HG03565 (cell line): ENCODE measurements at regions not wholly inside any gene's neighbourhood (a gene's known extent, or its start where the extent isn't known, plus 50 kb on each side); places are given as distances from the start of the nearest gene placed in this dataset.

Experiments used
- ATAC-seq: cut with Tn5 transposase; IDR thresholded peaks from one replicate; pipeline ENCODE4 v1.9.1; 2021; ENCODE audit warnings: mild to moderate bottlenecking, moderate library complexity; ENCODE audit not compliant: unreplicated experiment

DNA sequence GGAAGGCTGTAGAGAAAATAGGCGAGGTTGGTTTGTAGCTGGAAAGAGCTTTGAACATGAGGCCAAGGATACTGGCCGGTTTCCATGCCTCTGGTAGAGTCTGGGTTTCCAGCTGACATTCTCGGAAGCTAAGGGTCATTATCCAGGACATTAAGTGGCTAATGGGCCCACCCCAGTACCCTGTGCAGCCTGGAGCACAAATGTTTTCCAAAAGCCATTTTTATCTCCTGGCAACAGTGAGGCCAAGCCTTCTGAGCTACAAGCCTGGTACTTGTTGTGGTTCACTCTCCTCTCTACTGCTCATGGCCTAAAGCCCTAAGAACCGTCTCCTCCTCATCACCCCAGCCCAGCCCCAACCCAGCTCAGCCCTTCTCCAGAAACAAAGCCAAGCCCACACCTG lies 122.9 kb downstream of the DMRTA2 start:
- ATAC-seq = no peak

DNA sequence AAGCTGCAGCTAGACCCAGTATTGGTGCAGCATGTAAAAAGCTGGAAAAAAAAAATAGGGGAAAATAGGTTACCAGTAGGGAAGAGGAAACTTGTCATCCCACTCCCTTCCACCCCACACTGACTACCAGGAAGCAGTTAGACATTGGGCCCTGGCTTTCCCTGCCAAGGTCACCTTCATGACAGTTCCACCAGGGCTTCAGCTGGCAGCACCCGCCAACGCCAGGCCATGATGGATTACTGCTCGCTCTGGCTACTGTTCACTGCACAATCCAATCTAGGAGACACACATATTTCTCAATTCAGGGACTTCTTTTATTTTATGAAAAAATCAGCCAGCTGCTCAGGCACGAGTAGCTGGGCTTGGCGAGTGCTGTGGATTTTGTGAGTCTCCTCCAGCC lies 127.7 kb downstream of the DMRTA2 start:
- ATAC-seq = no peak

DNA sequence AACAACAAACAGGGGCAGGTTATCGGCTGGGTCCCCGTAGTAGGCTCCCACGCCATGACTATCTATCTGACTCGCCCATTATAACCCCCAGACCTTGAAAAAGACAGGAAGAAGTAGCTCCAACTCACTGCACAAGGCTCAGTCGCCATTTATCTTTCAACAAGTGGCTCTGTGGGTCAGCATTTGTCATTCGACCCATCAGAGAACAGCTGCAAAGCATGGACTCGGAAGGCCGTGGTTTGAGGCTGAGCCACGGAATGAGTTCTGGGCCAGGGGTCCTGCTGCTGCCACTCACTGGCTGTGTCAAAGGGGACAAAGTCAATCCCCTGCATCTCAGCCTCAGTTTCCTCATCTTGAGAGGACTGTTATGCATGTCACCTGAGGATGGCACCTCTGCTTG lies 131.0 kb downstream of the DMRTA2 start:
- ATAC-seq = no peak

DNA sequence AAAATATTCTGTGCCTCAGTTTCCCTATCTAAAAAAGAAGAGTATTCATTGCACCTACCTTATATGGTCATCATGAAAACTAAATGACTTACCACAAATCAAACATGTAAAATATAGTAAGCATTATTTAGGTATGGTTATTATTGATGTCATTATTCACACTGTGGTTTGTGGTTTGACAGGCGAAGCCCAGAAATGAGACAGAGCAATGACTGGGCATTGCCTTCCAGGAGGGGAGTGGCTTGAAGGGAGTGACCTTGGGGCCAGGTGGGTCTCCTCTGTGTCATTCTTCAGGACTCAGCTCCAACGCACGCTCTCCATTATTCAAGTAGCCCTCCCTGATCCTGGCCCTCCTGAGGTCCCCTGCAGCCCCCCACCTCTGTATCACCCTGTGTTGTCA lies 133.7 kb downstream of the DMRTA2 start:
- no peak for ATAC-seq

DNA sequence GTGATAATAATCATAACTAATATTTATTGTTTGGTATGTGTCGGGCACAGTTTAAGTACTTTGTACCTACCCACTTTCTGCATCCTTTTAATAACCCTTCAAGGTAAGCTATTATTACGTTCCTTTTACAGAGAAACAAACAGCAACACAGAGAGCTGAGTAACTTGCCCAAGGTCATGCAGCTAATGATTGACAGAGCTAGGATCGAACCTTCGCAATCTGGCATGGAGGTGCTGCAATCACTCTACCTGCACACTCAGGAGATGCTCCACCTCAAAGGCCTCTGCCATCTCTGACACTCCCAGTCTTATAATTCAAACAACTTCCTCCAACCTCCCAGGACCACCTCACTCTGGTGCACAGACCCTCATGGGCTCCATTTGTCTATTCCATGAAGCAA lies 137.2 kb downstream of the DMRTA2 start:
- ATAC-seq = no peak

DNA sequence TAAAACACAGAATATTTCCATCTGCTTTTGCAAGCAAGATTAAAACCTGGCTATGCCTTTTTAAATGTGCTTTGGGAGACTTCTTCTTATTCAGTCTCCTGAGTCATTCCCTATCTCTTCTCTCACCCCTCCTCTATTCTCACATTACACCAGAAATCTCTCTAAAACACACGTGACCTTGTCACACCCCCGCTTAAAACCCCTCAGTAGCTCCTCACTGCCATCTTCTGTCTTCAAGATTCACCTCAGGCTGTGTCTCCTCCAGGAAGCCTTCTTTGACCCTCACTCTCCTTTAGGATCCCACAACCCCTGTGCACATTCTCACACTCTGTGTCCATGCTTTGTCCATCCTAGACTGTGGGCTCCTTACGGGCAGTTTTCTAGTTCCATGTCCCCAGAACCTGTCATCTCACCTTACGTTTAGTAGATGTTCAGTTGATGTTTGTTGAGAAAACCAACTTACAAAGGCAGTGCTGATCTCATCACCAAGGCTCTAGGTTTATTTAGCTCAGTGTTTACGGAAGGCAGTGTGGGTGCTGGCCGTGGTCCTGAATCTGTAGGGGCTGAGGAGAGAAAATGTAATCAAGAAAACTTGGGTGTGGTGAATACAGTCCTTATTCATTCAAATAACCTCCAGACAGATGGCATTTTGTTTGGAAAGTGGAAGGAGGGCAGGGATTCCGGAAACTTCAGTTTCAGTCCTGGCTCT lies 143.5 kb downstream of the DMRTA2 start:
- ATAC-seq = no peak

DNA sequence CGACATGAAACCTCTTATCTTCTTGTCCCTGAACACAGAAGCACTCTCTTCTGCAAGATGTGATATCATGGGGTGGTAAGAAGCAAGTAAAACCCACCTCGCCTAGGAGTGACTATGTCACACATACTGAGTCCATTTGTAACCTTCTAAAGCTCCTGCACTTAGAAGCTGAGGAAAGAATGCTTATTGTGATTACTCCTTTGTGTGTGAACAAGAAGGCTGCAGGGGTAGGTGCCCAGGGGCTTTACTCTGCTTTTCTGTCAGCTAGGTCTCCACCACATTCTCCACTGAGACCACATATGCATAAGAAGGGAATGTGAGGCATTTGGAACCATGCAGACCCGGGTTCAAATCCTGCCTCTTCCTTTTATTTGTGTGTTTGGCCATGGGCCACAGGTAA lies 144.3 kb downstream of the DMRTA2 start:
- no peak for ATAC-seq

DNA sequence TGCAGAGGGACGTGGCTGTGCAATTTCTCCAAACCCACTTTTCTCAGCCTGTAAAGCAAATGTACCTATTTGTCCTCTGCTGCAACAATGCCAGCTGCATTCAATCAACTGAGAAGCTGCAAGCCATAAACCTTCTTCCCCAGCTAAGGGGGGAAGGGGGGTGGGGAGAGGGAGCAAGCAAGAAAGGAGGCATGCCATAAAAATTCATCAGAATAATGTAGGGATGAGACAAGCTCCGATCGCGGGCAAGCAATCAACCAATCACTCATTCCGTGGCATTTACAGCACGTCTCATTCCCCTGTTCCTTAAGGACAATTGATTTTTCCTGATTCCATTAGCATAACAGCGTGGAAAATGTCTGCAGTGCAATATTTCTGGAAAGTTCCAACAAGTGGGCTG lies 144.8 kb downstream of the DMRTA2 start:
- ATAC-seq = no peak

DNA sequence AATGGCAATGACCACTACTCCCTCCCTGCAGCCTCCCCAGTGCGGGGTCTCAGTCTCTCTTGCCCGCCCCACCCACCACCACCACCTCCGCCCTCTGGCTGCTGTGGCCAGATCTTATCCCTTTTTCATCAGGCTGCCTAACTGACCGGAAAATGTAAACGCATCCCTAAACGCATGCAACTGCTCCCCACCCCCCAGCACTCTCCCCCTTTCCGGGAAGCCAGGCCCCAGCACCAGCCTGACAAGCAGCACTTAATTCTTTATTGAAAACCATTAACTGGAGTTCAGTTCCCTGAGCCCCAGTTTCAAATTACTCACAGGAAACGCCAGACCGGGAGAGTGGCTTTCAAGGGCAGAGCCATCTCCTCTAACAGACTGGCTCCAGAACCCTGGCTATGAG lies 147.7 kb downstream of the DMRTA2 start:
- no peak for ATAC-seq

DNA sequence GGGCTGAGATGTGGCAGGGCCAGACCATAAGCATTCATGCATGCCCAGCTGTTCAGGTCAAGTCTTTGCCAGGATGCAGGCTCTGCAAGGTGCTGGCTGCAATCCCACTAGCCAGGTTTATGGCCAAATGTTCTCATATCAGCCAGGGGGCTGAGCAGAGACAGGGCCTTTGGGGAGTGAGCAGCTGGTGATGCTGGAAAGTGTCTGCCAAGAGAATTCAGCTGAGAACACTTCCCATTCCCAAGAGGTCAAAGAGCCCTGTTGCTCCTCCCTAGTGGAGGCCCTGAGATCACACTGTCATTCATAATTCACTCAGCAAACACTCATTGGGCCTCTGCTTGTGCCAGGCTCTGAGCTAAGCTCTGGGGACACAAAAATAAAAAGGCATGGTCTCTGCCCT lies 150.3 kb downstream of the DMRTA2 start:
- no peak for ATAC-seq

DNA sequence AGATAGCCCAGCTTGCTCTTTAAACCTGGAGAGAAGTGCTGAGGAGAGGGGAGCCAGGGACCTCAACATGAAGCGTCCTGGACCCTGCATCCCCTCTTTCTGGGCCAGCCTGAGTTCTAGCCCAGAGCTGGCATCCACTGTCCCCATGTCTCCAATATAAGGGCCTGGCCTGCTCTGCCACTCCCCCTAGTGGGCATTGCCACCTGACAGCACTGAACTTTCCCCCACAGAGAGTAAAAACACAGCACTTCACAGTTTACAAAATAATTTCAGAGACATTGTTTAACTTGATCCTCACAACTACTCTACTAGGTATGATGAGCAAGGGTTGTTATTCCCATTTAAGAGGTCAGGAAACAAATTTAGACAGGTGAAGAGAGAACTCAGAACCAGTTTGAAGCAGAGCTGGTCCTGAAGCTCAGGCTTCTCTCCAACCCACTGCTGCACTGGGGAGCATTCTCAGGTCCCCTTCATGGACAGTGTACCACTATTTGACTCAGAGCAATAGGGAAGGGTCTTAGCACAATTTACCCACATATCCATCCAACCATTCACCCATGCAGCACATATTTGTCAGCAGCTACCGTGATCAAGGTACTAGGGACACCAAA lies 151.2 kb downstream of the DMRTA2 start:
- ATAC-seq = no peak

DNA sequence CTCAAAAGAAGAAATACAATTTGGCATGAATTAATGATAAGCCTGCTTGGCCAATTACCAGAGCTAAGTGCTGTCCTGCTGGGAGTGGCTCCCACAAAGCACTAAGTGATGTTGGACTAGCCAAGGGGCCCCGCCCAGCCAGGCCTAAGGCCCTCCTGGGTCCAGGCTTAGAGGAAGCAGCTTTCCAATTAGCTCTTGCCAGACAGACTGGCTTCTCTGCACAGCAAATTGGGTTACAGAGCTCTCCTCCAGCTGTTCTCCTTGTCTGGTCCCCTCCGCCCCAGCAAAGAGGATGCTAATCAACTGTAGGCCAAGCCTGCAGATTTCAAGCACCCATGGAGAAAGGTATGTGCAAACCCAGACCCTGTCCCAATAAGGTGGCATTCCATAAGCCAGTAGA lies 151.9 kb downstream of the DMRTA2 start:
- no peak for ATAC-seq

DNA sequence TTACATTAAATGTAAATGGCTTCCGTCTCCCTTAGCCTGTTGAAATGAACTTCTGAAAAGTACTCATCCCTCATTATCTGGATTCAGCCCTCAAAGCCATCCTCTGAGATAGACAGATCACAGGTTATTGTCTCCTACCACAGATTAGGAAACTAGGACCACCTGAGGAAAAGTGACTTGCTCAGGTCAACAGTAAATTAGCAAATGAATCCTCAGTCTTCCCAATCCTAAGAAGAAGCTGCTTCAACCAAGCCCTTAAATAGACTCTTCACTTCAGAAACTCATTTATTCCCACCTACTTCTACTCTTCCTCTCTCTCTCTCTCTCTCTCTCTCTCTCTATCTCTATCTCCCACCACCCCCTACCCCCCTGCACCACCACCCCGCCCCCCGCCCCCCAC lies 152.3 kb downstream of the DMRTA2 start:
- no peak for ATAC-seq

DNA sequence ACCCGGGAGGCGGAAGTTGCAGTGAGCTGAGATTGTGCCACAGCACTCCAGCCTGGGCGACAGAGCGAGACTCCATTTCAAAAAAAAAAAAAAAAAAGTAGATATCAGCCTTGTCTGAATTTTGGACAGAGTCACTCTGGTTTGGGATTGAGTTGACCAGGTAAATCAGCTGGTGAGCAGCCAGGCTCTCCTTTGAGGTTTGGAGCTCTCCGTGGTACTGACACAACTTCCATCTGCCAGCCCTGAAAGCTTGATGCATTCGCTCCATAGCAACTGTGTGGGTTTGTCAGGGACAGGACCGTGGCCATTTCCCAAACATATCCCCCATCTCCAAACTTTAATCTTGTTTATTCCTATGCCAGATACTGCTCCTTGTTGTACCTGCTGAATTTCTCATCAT lies 155.2 kb downstream of the DMRTA2 start:
- ATAC-seq = no peak

DNA sequence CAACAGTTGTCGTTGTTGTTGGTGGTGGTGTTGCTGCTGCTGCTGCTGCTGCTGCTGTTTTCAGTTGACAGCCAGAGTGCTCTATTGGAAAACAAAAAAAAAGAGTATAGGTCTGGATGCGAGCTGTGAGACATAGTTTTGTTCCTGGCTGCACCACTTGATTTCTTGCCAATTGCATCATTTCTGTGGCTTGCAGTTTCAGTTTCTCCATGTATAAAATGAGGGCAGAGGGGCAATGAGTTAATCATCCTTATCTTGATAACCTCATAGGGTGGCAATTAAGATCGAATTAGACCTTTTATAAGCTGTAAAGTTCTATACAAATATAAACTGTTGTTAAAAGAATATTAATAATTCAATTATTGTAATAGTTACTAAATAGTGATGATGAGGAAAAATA lies 156.7 kb downstream of the DMRTA2 start:
- no peak for ATAC-seq

DNA sequence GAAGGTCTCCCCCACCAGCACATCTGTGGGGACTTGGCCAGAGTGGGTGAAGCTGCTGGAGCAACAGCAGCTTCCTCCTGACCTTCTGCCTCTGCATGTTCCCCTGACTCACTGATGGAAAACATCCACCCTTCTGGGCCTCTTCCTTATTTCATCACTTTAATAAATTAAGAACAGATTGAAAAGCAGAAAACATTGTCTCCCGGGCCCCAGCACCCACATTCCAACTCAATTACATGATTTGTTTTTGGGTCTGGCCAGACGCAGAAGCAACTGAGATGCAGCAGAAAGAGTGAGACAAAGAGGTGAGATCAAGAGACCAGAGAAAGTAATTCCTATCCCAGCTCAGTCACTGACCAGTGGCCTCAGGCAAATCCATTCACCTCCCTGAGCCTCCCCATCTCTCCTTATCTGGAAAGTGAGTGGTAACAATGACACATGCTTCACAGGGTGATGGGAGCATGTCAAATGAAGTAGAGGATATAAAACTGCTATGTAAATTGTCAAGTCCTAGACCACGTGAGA lies 157.1 kb downstream of the ELAVL4 start:
- ATAC-seq = no peak

DNA sequence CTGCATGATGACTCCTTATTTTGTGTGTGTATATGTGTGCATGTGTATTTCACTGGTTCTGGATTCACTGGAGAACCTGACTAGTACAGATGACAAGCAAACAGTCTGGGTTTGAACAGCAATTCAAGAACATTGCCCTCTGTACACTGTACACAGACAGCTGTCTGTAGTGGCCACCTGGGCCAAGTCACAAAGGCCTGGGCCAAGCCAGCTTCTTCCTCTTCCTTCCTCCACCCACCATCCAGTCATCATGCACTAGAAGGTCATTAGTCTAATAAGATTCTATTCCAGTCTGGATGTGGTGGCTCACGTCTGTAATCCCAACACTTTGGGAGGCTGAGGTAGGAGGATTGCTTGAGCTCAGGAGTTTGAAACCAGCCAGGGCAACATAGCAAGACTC lies 155.9 kb downstream of the ELAVL4 start:
- ATAC-seq = no peak

DNA sequence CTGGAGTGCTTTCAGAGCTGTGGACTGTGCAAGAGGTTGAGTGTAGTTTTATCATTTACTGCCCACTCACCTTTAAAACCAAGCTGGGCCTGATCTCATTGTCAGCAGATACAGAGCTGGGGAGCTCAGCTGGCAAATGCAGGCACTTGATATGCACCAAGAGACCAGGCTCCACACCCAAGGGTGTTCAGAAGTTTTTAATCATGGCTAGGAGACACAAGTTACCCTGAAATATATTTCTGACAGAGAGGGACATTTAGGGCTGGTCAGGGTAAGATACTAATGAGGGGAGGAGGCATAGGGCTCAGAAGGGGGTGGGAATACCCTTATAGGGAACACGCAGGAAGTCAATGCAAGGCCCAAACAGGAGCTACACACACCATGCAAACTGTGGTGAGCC lies 153.7 kb downstream of the ELAVL4 start:
- no peak for ATAC-seq

DNA sequence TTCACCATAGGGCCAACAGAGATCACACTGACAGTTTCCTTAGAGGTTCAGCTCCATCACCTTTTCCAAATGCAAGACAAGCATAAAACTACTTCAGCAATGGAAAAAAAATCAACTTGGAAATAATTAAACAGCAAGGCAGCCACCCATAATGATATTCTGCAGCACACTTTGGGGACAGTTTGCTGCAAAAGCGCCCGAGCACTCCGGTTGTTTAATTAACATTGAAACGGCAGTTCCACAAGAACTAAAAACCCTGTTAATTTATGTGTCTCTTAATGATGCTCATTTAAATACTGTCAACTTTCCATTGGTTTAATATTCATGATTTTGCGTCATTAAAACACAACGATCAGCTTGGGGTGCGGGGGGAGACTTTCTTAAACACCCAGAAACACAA lies 153.2 kb downstream of the ELAVL4 start:
- no peak for ATAC-seq

DNA sequence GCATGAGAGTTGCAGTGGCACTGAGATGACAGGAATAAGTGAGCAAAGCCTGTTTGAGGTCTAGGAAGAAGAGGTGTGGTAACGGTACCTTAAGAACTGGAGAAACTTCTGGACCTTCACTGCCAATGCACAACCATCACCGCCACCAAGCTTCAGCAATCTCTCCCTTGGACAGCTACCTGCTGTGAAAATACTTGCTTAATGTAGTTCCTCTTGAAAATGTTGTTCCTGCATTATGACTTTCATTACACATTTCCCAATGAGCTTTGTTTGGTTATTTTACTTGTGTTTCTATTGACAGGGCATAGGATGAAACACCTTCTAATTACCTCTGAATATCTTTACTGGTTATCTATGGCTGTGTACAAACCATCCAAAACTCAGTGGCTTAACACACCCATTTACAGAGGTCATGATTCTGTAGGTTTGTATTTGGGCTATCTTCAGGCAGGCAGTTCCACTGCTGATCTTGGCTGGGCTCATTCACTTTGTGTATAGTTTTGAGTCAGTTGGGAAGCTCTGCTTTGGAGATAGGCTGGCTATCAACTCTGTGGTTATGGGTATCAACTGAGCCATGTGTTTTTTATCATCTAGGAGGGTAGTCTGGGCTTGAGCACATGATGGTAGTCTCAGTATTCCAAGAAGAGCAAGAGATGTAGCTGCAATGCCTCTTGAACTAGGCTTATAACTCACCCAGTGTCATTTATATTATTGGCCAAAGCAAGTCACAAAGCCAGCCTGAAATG lies 149.4 kb downstream of the ELAVL4 start:
- no peak for ATAC-seq

DNA sequence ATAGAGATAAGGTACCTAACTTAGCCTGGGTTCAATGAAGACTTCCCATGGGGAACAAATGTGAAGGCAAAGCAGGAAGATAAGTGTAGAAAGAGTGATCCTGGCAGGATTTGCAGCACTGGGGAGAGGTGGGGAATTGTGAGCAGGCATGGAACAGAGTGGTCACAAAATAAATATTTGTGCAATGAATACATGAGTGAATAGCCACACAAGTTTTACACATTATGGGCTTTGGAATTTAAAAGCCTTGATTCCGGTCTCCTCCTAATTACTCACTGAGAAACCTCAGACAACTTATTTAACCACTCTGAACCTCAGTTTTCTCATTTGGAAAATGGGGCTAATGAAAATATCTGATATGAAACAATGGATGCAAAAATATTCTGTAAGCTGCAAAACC lies 148.3 kb downstream of the ELAVL4 start:
- ATAC-seq = no peak
